Stimulated activated CD8-positive, alpha-beta memory T cell treated with anti-CD3 and anti-CD28 coated beads, Interleukin-2, amount 100 ng/mL, for 1 hour (primary cell): ENCODE measurements at regions not wholly inside any gene's neighbourhood (a gene's known extent, or its start where the extent isn't known, plus 50 kb on each side); places are given as distances from the start of the nearest gene placed in this dataset.
"Not testable (repeated sequence)": the region's sequence is repeated elsewhere in the genome, so short reads cannot be mapped to it uniquely, and the experiment has no call there.

ENCODE experiments used
- DNase-seq, 2 donors: peaks; one replicate each; pipeline ENCODE4 v3.0.0-alpha.2; 2020; ENCODE audit warnings: low read depth in 2 of 2

DNA sequence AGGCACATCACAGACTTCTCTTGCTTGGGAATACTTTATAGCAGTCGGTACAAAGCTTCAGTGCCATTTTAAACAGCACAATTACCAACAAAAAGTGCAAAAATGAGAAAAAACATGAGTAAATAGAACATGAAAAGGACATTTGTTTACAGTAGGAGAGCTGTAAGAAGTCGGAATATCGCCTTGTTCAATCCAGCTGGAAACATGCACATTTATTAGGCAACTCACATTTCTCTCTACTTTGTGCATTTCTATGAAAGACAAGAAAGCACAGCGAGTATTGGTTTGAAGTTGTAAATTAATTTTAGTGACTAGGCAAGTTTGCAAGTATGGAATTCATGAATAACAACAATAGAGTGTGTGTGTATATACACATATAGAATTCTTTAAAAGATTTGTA lies 484.7 kb downstream of the DACH1 start:
- DNase-seq, result no peak

DNA sequence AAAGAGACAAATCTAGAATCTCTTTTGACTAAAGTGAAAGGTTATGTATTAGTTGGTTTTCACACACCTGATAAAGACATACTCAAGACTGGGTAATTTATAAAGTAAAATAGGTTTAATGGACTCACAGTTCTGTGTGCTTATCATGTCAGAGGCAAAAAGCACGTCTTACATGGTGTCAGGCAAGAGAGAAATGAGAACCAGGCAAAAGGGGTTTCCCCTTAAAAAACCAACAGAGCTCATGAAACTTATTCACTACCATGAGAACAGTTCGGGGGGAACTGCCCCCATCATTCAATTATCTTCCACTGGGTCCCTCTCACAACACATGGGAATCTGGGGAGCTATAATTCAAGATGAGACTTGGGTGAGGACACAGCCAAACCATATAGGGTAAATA lies 486.8 kb downstream of the DACH1 start:
- no peak for DNase-seq

DNA sequence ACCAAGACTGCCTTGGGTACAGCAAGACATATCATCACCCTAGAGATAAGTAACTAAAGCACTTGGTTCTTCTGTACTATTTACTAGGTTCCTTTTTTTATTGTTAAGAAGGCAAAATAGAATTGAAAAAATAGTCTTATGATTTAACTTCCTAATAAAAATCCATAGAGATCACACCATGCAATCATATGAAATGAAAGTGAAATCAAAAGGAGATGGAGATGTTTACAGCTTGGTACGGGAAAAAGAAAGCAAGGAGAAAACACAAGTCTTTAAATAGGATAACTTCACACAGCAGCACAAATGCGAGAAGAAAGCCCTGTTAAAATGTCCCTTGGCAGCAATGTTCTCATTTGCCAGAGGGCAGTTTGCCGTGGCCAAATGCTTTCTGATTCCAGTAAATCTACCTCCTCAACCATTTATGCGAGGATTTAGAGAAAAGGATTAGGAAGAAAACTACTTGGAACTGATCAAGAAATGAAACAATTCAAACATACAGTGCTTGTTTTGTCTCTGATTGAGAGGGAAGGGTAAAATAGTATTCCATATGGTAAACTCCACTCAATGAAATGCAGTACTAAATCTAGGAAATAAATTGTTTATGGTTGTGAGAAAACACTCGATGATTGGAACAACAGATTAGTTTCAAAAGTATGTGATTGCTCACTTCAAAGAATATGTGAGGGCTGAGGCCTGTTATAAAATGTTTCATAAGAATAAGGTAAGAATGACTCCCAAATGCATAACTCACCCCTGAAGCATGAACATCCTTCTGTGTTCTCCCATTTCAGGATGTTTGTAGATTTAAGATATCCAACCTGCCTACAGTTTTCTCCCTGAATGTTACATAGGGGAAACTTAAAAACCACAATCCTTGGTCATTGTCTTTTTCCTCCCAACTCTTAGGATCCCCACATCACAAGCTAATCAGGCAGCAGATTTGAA lies 487.8 kb downstream of the DACH1 start:
- no peak for DNase-seq

DNA sequence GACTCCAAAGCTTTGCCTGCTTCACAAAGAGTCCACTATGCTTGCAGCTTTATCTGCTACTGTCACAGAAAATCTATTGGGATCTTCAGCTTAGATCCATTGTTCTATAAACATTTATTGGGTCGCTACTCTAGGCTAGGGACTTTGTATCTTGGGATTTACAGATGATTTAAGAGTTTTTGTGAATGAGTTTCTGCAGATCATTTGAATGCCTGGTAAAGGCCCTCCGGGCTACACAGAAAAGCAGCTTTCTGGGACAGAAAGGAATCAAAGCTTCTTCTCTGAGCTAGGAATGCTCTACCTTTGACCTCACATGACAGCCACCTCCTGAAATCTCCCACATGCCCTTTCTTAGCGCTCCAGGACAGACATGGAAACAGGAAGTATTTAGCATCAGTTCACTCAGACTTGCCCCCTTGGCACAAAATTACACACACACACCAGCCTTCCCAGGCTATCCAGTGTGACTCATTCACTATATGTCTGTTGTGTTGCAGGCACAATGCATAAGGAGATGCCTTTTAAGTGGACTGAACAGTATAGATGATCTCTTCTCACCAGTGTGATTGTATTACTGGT lies 492.4 kb downstream of the DACH1 start:
- DNase-seq, result no peak

DNA sequence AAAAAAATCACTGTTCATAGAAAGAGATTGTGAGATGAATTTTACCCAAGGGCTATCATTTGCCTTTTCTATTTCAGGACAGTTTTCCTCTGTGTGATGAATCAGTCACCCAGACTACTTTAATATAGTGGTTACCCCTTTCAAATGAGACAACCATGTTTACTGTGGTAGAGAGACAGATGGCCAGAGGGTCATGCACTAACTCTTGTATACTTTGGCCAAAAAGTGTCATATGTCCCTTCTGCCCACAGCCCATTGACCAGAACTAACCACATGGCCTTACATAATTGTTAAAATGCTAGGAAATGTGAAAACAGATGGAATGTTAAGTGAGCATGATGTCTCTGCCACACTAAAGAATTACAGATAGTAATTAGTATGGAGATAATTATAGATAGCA lies 498.7 kb downstream of the DACH1 start:
- no peak for DNase-seq

DNA sequence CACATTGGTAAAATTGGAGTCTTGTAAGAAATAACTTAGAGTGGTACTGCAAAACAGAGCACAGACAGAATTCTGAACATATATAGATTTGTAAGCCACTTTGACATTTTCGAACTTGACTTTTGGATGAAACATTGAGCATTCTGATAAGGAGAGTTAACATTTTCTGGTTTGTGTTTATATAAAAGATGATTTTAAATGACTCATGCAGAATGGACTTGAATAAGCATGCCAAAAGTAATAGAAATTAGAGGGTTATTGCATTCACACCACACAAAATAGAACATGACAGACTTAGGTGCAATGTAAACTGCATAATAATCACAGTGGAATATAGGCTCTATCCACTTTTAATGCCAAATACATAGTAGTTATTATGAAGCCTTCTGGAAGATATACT lies 507.0 kb downstream of the DACH1 start:
- DNase-seq, result no peak

DNA sequence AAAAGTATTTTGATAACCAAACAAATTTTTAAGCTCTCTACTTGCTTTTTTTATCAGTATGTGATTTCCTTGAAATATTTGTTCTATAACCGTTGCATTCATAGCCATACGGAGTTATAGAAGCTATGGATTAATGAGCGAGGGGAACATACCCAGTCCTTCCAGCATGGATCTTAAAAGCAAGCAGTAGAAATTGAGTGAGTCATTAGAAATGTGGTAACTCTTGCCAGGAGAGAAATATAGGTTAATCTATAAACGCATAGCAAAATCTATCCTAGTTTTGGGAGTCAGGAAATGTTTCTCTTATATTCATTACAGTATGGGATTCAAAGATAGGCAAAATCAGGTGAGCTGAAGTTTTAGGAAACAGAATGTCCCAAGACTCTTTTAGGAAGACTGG lies 507.4 kb downstream of the DACH1 start:
- DNase-seq, result no peak

DNA sequence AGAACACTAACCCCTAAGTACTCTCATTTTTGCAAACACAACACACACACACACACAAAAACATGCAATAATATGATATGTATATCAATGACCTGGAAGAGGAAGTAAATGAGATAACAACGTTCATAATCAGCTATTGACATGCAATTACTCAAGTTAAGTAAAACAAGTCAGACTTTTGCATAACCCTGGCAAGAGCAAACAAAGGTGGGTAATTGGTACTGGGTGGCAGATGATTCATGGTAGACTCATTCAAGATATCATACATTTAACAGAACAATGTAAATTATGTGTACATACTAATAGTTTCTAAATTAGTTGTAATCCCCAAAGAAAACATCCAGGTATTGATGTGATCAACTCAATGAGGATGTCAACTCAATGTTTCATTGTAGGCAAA lies 508.8 kb downstream of the DACH1 start:
- DNase-seq, result no peak

DNA sequence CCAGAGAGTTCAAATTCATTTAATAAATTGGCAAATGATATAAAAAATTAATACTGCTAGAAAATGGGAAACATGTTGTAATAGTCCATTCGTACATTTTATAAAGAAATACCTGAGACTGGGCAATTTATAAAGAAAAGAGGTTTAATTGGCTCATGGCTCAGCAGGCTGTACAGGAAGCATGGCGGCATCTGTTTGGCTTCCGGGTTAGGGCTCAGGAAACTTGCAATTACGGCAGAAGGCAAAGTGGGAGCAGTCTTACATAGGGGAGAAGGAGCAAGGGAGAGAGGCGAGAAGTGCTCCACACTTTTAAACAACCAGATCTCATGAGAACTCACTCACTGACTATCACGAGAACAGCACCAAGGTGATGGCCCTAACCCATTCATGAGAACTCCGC lies 512.0 kb downstream of the DACH1 start:
- DNase-seq, result no peak

DNA sequence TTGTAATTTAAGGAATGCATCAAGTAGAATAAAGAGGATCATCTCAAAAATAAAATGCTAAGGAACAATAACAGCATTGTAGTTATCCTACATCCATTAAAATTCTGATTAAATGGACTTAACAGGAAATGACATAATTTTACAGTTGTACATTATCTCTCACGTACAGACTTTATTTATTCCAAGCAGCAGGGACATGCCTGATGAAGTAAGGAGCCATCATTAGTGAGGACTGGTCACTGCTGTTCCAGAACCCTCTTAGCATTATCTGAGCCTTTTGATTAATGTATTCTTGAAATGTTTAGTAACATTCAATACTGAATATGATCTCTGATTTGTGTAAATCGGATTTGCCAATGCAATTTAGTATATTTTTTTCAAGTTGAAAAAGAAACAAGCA lies 516.1 kb downstream of the DACH1 start:
- DNase-seq, result no peak

DNA sequence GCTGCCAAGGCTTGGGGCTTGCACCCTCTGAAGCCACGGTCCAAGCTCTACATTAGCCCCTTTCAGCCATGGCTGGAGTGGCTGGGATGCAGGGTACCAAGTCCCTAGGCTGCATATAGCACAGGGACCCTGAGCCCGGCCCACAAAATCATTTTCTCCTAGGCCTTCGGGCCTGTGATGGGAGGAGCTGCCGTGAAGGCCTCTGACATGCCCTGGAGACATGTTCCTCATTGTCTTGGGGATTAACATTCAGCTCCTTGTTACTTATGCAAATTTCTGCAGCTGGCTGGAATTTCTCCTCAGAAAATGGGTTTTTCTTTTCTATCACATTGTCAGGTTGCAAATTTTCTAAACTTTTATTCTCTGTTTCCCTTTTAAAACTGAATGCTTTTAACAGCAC lies 521.1 kb downstream of the DACH1 start:
- DNase-seq, result not testable (repeated sequence)

DNA sequence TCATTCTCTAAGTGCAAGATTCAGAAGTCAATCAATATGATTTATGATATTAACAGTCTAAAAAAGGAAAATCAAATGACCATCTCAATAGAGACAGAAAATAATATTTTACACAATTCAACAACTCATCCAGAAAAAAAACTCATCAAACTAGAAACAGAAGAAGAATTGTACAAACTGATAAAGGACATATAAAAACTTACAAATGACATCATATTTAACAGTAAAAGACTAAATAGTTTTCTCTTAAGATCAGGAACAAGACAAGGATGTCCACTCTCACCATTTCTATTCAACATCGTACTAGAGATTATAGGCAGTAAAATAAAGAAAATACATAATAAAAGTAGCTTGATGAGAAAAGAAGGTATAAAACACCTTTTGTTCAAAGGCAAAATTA lies 527.3 kb downstream of the DACH1 start:
- no peak for DNase-seq

DNA sequence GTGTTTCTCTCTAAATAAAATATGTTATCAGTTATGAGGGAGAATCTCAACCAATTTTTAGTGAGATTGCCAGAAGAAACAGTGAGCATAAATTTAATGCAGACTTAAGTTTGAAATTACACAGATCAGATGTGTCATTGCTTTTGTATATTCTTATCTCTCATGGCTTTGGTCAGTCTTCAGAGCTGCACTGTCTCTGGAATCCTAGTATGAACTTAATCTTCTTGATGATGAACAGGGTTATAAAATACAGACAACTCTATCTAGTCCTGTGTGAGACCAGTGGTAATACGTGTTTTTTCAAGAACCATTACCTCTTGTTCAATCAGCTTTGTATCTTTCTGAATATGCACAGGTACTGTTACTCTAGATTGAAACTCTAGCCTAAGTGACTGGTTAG lies 528.0 kb downstream of the DACH1 start:
- no peak for DNase-seq

DNA sequence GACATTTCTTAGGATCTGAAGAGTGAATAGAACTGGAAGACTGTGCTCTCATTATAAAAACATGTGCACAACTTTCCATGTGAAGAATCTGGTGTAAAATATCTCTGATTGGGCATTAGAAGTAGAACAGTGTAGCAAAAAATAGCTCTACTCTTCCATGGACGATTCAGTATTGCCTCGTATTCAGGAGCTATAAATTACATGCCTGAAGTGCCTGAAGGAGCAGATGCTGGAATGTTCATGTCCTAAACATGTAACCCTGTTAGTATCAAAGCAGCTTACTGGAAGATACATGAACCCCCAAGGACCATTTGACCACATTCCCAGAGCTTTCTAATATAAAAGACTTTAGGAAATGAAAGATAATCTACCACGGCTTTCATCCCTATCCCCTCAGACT lies 528.9 kb downstream of the DACH1 start:
- no peak for DNase-seq

DNA sequence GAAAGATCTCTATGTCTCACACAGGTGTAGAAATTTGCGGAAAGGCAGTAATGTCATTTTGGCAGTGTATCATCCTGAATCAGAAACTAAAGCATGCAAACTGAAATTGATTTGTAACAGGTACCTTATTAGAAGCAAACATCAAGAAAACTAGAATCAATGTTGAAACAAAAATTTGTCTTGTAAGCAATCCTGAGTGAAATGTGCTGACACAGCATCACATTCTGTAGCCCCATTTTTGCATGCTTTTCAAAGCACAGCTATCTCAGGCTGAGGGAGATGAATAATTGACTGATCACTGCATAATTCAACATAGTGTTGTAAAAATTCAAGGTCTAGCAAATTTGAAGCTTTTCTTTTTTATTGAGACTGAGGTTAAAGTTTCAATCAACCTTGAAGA lies 539.7 kb downstream of the DACH1 start:
- no peak for DNase-seq

DNA sequence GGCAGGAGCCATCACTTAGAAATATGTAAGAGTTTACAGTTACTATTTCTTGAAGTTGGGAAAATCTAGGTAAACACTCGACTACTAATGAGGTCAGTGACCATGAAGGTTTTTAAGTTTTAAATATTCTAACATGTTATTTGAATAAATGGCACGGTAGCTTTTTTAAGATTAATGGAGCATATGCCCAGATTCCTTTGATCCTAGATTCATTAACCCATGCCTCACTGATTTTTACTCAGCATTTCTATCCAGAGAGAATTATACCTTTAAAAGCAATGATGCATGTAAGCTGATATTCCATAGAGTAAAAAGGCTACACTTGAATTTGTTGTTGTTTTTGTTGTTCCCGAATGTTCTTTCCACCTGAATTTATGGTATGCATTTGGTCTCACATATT lies 541.4 kb downstream of the DACH1 start:
- no peak for DNase-seq

DNA sequence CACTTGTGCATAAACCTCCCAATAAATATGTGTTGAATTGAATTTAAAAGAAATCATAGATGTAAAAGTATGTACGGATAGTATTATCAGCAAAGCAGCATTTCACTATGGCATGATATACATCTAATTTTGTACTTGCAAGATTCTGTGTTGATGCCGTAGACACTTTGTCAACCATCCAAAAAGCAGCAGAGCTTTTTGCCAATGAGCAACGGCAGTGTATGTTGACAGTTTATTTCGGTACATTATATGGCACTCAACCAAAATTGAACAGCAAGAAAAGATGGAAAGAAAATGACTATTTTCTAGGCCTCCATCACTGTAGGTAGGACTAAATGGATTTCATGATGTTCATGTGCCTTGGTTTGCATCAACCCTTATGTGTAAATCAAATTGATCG lies 543.7 kb downstream of the DACH1 start:
- no peak for DNase-seq

DNA sequence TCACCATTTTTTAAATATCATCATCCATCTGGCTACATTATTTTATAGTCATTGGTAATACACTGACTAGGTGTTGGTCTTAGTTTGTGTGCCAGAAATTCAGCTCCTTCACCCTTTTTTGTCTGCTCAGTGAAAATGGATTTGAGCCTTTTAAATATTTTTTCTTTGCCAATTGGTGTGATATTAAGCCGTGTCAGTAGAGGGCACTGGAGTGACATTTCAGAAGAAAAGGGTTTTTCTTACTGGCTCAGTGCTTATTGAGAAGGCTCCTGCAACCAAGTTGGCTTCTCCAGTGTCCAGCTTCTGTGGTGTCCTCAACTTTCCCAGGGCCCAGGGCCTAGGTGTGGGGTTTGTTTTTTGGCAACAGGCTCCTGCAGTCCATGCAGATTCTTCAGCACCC lies 546.6 kb downstream of the DACH1 start:
- no peak for DNase-seq

DNA sequence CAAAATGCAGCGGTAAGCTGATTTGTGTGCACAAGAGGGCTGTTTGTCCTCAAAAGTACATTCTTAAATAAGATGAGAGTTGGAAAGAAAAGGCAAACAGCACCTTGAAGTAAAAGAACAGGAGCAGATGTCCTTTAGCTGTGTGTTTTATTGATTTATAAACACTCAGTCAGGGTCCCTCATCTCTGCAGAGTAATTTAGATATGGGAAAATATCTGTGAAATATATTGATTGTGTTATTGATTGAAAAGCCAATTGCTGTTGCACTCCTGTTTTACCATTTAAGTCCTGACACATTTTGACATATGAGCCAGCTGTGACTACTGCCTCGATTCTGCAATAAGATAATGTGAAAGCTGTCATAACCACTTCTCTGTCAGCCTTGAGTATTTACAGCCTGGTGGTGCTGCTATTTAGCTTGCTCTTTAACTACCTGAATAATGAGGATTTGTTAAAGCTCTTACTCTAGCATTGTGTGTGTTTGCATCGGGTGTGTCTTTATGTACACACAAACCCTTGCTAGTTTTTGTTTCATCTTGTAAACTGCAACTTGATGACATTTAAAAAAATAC lies 550.1 kb downstream of the DACH1 start:
- no peak for DNase-seq

DNA sequence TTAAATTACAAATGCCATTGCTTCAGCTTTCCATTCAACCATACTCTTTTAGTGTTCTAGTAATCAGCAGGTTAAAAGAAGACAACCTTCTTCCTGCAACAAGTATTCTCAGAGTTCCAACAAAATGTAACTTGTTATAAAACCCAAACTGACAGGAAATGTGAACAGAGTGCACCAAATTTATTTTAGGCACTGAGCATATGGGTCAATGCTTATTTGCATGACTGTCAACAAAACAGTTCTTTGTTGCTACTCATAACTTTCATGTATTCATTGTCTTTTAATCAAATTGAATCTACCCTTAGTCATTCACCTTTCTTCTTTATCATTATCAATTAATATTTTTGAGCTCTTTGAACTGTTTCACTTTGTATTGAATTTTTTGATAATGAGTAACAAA lies 554.1 kb downstream of the DACH1 start:
- DNase-seq, result no peak

DNA sequence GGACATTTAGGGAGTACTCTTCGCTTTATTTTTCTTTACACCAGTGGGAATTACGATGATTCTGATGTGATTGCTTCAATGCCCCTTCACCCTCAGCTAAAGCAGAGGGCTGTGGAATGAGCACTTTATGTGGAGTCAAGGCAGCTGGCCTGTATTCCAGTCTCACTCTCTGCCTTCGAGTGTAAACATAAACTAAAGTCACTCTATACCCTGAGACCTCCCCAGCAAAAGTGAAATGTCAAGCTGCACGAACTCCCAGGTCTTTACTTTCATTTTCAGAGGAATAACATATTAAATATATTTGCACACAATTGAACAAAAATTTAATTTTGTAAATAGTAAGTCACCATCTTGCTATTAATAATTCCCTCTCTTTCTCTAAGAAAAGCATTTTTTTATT lies 557.1 kb downstream of the DACH1 start:
- DNase-seq, result no peak

DNA sequence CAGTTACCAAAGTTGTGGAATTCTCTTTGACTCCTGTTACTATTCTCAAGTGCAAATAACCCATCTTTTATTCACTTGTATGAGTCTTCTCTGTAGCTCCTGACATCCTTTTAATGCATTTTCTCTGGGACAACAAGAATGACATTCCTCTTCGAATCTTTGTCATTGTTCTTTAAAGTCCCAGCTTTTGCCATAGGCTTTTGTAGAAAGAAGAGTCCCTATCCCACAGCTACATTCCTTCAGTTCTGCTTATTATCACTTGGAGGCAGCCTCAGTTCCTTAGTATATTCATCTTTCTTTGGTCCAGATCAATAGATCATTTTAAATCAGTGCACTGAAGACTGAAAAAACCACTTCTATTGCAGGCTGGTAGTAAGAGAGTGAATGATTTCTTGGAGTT lies 560.2 kb downstream of the DACH1 start:
- no peak for DNase-seq

DNA sequence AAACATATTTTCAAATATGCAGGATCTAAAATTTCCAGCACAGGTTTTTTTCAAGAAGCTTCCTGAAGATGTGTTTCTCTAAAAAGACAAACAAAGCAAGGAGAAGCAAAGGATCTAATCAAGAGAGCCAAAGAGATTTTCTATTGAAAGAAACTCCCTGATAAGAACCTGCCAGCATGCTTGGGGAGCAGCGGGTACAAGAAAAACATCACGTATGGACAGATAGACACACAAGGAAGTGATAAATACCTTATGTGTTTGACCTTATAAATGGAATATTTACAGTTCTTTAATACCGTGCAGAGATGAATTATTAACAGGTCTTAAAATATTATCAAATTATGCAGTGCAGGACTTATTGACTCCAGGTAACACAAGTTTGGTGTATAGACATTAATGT lies 562.1 kb downstream of the DACH1 start:
- DNase-seq, result no peak
